ENCODE measurements at regions not wholly inside any gene's neighbourhood (a gene's known extent, or its start where the extent isn't known, plus 50 kb on each side); places are given as distances from the start of the nearest gene placed in this dataset.

DNA sequence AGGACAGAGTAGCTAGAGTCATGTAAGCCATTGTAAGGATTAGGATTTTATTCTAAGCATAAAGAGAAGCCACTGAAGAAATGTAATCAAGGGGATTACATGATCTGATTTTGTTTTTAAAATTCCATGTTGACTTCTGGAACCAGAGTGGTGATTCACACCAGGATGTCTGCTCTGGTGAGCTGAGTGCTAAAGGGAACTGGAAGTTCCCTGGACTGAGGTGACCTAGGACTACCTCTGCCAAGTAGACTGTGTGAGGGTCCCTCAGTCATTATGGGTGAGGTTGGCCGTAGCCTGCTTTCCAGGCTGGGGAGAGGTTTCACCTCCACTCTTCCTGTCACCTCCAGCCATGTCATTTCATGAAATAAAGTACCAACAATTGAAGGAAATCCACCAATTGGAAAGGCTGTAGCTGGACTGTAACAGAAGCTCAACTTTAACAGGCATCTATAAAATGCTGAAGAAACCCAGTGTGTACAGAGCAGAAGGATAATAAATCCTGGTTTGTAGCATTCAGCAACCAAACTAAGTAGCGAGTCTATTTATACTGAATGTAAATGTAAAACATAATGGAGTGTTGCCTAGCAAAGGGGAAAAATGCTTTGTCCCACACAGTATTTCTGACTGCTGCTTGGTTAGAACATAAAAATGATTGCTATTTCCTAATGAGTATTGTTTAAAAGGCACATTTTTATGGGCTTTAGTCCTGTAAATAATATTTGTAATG, 507.4 kb upstream of the PKDCC start:
- no peak for ATAC-seq
- Histone ChIP-seq H3K4me3 (no peak overlapping the region), H3K27me3 (ENCODE audit: insufficient read depth in 3 of 3, low read length in 2 of 3) (no peaks in the 10 kb centered on the region), H3K27ac (no peak overlapping the region), H3K4me1 (no peaks in the 10 kb centered on the region), H3K36me3 (ENCODE audit: insufficient read depth in 1 of 2, low read depth in 1 of 2) (no peaks in the 10 kb centered on the region), H3K9me3 (peaks cover 5% of the 10 kb centered on the region)
- TF ChIP-seq, protein P1, sequence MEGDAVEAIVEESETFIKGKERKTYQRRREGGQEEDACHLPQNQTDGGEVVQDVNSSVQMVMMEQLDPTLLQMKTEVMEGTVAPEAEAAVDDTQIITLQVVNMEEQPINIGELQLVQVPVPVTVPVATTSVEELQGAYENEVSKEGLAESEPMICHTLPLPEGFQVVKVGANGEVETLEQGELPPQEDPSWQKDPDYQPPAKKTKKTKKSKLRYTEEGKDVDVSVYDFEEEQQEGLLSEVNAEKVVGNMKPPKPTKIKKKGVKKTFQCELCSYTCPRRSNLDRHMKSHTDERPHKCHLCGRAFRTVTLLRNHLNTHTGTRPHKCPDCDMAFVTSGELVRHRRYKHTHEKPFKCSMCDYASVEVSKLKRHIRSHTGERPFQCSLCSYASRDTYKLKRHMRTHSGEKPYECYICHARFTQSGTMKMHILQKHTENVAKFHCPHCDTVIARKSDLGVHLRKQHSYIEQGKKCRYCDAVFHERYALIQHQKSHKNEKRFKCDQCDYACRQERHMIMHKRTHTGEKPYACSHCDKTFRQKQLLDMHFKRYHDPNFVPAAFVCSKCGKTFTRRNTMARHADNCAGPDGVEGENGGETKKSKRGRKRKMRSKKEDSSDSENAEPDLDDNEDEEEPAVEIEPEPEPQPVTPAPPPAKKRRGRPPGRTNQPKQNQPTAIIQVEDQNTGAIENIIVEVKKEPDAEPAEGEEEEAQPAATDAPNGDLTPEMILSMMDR (IDR thresholded peaks at IDR 0.05): no peak
- 71 to 80% (median 77%) methylated on average over 2 of the region's 2 CpGs for WGBS, 3 donors
- intact Hi-C loops (cut with DNase I): no loop called here
- no peak for DNase-seq

DNA sequence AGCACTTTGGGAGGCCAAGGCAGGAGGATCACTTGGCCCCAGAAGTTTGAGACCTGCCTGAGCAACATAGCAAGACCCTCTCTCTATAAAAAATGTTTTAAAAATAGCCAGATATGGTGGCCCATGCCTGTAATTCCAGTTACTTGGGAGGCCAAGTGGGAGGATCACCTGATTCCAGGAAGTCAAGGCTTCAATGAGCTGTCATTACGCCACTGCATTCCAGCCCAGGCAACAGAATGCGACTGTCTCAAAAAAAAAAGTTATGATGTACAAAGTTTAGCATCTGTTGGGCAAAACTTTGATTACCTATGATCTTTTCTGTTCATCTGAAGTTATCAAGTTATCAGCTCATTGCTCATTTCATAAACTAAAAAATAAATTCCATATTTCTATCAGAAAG, 504.1 kb upstream of the PKDCC start:
- DNase-seq: no peak
- H3K4me3 ChIP-seq: no peak overlapping the region
- intact Hi-C loops (cut with DNase I): no loop called here
- H3K9me3 ChIP-seq: no peaks in the 10 kb centered on the region
- no peak for ATAC-seq
- no peaks in the 10 kb centered on the region for H3K36me3 ChIP-seq (ENCODE audit: insufficient read depth in 1 of 2, low read depth in 1 of 2)
- TF ChIP-seq, protein P1 (IDR thresholded peaks at IDR 0.05): no peak
- WGBS, 3 donors: 73 to 92% (median 89%) methylated on average over 2 of the region's 2 CpGs
- no peaks in the 10 kb centered on the region for H3K4me1 ChIP-seq
- H3K27ac ChIP-seq: no peak overlapping the region
- no peaks in the 10 kb centered on the region for H3K27me3 ChIP-seq (ENCODE audit: insufficient read depth in 3 of 3, low read length in 2 of 3)

DNA sequence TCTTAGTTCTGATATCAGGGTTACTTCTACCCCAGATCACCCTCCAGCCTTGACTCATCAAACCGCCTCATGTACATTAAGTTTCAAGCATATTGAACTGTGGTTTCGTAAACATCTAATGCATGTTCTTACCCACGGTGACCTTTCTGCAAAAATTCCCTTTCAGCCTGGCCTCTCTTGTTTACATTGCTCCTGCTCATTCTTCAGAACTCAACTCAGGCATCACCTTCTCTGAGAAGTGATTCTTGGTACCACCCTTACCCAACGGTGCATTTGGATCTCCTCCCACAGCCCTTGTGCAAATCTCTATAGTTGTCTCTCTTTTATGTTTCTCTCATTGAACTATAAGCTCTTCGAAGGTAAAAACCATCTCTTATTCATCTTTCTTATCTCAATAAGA, 503.1 kb upstream of the PKDCC start:
- H3K4me1 ChIP-seq: no peaks in the 10 kb centered on the region
- 86 to 91% (median 89%) methylated on average over 4 to 5 of the region's 5 CpGs for WGBS, 3 donors
- TF ChIP-seq, protein P1 (IDR thresholded peaks at IDR 0.05): no peak

DNA sequence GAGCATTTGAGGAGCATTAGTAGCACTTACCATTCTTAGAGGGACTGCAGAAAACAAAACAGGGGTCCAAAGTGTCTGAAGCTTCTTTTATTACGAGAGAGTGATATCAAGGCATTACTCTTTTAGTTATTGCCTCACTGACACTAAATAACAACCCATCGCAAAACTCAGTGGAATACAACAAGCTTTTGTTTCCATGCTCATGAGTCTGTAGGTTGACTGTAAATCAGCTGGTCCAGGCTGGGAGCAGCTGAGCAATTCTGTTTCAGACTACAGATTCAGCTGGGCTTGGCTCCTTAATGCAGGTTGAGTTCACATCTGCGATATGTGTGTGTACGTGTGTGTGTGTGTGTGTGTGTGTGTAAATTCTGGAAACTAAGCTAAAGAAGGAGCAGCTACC, 501.8 kb upstream of the PKDCC start:
- no peak for DNase-seq
- 73 to 88% (median 81%) methylated on average over 4 of the region's 4 CpGs for WGBS, 3 donors
- no peaks in the 10 kb centered on the region for H3K27me3 ChIP-seq (ENCODE audit: insufficient read depth in 3 of 3, low read length in 2 of 3)
- TF ChIP-seq, protein P1 (IDR thresholded peaks at IDR 0.05): no peak
- H3K4me1 ChIP-seq: no peaks in the 10 kb centered on the region
- ATAC-seq: no peak
- no peaks in the 10 kb centered on the region for H3K9me3 ChIP-seq
- no peak overlapping the region for H3K4me3 ChIP-seq
- intact Hi-C loops (cut with DNase I): no loop called here
- H3K27ac ChIP-seq: no peak overlapping the region
- no peaks in the 10 kb centered on the region for H3K36me3 ChIP-seq (ENCODE audit: insufficient read depth in 1 of 2, low read depth in 1 of 2)

More for the DNA sequence above, 503.1 kb upstream of the PKDCC start:
- Histone ChIP-seq H3K36me3 (ENCODE audit: insufficient read depth in 1 of 2, low read depth in 1 of 2) (no peaks in the 10 kb centered on the region), H3K27me3 (ENCODE audit: insufficient read depth in 3 of 3, low read length in 2 of 3) (no peaks in the 10 kb centered on the region), H3K27ac (no peak overlapping the region), H3K4me3 (no peak overlapping the region), H3K9me3 (no peaks in the 10 kb centered on the region)
- intact Hi-C loops (cut with DNase I): no loop called here
- no peak for DNase-seq
- ATAC-seq: no peak

DNA sequence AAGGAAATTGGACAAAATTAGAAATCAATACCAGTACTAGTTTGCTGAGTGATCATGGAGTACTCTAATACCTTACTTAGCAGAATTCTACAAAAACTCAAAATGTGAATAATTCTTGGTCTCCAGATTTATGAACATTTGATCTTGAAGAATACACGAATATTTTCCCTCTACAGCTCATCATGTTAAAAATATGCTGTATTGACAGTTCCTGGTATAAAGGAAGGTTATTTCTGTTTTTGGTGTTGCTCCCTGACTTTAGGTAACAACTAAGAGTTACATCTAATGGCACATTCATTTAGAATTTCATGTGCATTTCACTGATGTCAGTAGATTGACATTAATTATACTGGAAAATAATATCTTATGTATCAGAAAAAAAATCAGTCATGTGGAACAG, 479.2 kb upstream of the PKDCC start:
- no peak overlapping the region for H3K4me3 ChIP-seq
- DNase-seq (no peak), ATAC-seq (no peak)
- no peak overlapping the region for H3K27ac ChIP-seq
- intact Hi-C loops (cut with DNase I): no loop called here
- no peaks in the 10 kb centered on the region for H3K36me3 ChIP-seq (ENCODE audit: insufficient read depth in 1 of 2, low read depth in 1 of 2)
- TF ChIP-seq, protein P1 (IDR thresholded peaks at IDR 0.05): no peak
- no peaks in the 10 kb centered on the region for H3K9me3 ChIP-seq
- WGBS, 3 donors: 70 to 95% (median 72%) methylated on average over 1 of the region's 1 CpG
- no peaks in the 10 kb centered on the region for H3K27me3 ChIP-seq (ENCODE audit: insufficient read depth in 3 of 3, low read length in 2 of 3)
- H3K4me1 ChIP-seq: no peaks in the 10 kb centered on the region
